ENCODE measurements at regions not wholly inside any gene's neighbourhood (a gene's known extent, or its start where the extent isn't known, plus 50 kb on each side); places are given as distances from the start of the nearest gene placed in this dataset.

- ATAC-seq (ENCODE audit: low read depth in 2 of 2) (no peak), DNase-seq (no peak)
- Histone ChIP-seq H3K4me3 (ENCODE audit: low read depth, low read length) (no peak overlapping the region), H3K4me1 (ENCODE audit: control insufficient read depth, insufficient read depth, low read length, poor library complexity, severe bottlenecking) (no peaks in the 10 kb centered on the region), H3K27me3 (ENCODE audit: control insufficient read depth, insufficient read depth, low read length) (peaks cover 1% of the 10 kb centered on the region), H3K36me3 (ENCODE audit: control insufficient read depth, insufficient read depth, low read length) (no peaks in the 10 kb centered on the region), H3K27ac (ENCODE audit: insufficient read depth, low read length, poor library complexity, severe bottlenecking) (no peak overlapping the region), H3K9me3 (ENCODE audit: control insufficient read depth in 2 of 2, low read length in 2 of 2) (no peaks in the 10 kb centered on the region)
- peaks cover 0 to 5% (median 2%) of the 10 kb centered on the region in 7 donors for H3K9me3 Mint-ChIP-seq
- no peaks in the 10 kb centered on the region for H3K4me1 Mint-ChIP-seq
- peaks cover 9% of the 10 kb centered on the region for H3K27me3 Mint-ChIP-seq
- H3K36me3 Mint-ChIP-seq: no peaks in the 10 kb centered on the region
- H3K4me3 Mint-ChIP-seq: no peak overlapping the region
- no peak overlapping the region for H3K27ac Mint-ChIP-seq
Observed at GRCh38 chr1:90488451-90488850, 228.7 kb downstream of the BARHL2 start.

DNA sequence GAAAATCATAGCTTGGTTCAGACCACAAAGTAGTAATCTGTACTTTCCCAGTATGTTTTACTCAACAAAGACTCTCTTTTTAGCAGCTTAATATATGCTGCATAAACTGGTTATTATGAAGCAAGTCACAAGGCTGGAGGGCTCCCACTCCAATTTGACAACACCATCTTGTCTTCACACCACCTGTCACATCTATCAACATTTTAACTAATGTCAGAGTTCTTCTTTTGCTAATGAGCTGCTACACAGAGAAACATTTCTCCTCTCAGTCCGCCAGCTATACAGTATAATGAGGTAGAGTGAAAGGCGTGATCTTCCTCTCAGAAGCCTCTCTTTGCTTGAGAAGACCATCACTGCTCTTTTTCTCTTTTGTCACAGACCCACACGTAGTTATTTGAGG is 230.1 kb downstream of the BARHL2 start:
- no peaks in the 10 kb centered on the region for H3K36me3 ChIP-seq (ENCODE audit: control insufficient read depth, insufficient read depth, low read length)
- H3K4me1 ChIP-seq (ENCODE audit: control insufficient read depth, insufficient read depth, low read length, poor library complexity, severe bottlenecking): no peaks in the 10 kb centered on the region
- Mint-ChIP-seq H3K4me1 (no peaks in the 10 kb centered on the region), H3K27ac (no peak overlapping the region), H3K4me3 (no peak overlapping the region), H3K36me3 (no peaks in the 10 kb centered on the region), H3K27me3 (peaks cover 4% of the 10 kb centered on the region), H3K9me3 (peaks cover 0 to 5% (median 0%) of the 10 kb centered on the region in 7 donors)
- no peak for DNase-seq
- no peak overlapping the region for H3K4me3 ChIP-seq (ENCODE audit: low read depth, low read length)
- ATAC-seq (ENCODE audit: low read depth in 2 of 2): no peak
- no peaks in the 10 kb centered on the region for H3K9me3 ChIP-seq (ENCODE audit: control insufficient read depth in 2 of 2, low read length in 2 of 2)
- H3K27me3 ChIP-seq (ENCODE audit: control insufficient read depth, insufficient read depth, low read length): no peaks in the 10 kb centered on the region
- no peak overlapping the region for H3K27ac ChIP-seq (ENCODE audit: insufficient read depth, low read length, poor library complexity, severe bottlenecking)

GRCh38 chr1:90486134-90486824 is 230.8 kb downstream of the BARHL2 start:
- DNase-seq (no peak), ATAC-seq (ENCODE audit: low read depth in 2 of 2) (no peak)
- no peaks in the 10 kb centered on the region for H3K4me1 ChIP-seq (ENCODE audit: control insufficient read depth, insufficient read depth, low read length, poor library complexity, severe bottlenecking)
- no peaks in the 10 kb centered on the region for H3K36me3 ChIP-seq (ENCODE audit: control insufficient read depth, insufficient read depth, low read length)
- Mint-ChIP-seq H3K27me3 (peaks cover 4% of the 10 kb centered on the region), H3K4me1 (no peaks in the 10 kb centered on the region), H3K27ac (no peak overlapping the region), H3K9me3 (peaks cover 0 to 5% (median 0%) of the 10 kb centered on the region in 7 donors), H3K4me3 (no peak overlapping the region), H3K36me3 (no peaks in the 10 kb centered on the region)
- no peaks in the 10 kb centered on the region for H3K9me3 ChIP-seq (ENCODE audit: control insufficient read depth in 2 of 2, low read length in 2 of 2)
- H3K27ac ChIP-seq (ENCODE audit: insufficient read depth, low read length, poor library complexity, severe bottlenecking): no peak overlapping the region
- H3K4me3 ChIP-seq (ENCODE audit: low read depth, low read length): no peak overlapping the region
- no peaks in the 10 kb centered on the region for H3K27me3 ChIP-seq (ENCODE audit: control insufficient read depth, insufficient read depth, low read length)

- no peaks in the 10 kb centered on the region for H3K9me3 ChIP-seq (ENCODE audit: control insufficient read depth in 2 of 2, low read length in 2 of 2)
- no peaks in the 10 kb centered on the region for H3K4me1 ChIP-seq (ENCODE audit: control insufficient read depth, insufficient read depth, low read length, poor library complexity, severe bottlenecking)
- no peak overlapping the region for H3K27ac ChIP-seq (ENCODE audit: insufficient read depth, low read length, poor library complexity, severe bottlenecking)
- no peaks in the 10 kb centered on the region for H3K4me1 Mint-ChIP-seq
- no peaks in the 10 kb centered on the region for H3K36me3 ChIP-seq (ENCODE audit: control insufficient read depth, insufficient read depth, low read length)
- H3K27me3 ChIP-seq (ENCODE audit: control insufficient read depth, insufficient read depth, low read length): no peaks in the 10 kb centered on the region
- peaks cover 4% of the 10 kb centered on the region for H3K27me3 Mint-ChIP-seq
- H3K4me3 Mint-ChIP-seq: no peak overlapping the region
- no peak for DNase-seq
- no peak overlapping the region for H3K4me3 ChIP-seq (ENCODE audit: low read depth, low read length)
- peaks cover 0 to 3% (median 0%) of the 10 kb centered on the region in 7 donors for H3K9me3 Mint-ChIP-seq
- no peaks in the 10 kb centered on the region for H3K36me3 Mint-ChIP-seq
- no peak for ATAC-seq (ENCODE audit: low read depth in 2 of 2)
- H3K27ac Mint-ChIP-seq: no peak overlapping the region
Observed at GRCh38 chr1:90480271-90480835, 236.7 kb downstream of the BARHL2 start.

DNA sequence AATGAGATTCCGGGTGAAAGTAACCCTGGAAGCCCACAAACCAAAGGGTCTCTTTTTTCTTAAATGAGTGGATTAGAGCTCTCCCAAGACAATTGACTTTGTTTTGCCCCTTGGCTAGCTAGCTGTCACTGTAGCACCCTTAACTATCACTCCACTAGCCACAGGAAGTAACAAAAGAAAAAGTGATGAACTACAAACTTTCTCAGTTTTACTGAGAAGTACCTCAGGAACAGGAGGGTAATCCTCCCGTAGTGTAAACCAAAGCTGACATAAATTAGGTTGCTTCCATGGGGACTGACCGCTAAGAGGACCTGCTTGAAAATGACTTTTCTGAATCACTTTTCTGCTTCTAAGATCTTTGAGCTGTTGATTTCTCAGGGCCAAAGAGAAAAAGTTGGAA is 240.1 kb downstream of the BARHL2 start:
- H3K9me3 Mint-ChIP-seq: no peaks in the 10 kb centered on the region
- no peak overlapping the region for H3K27ac ChIP-seq (ENCODE audit: insufficient read depth, low read length, poor library complexity, severe bottlenecking)
- H3K4me3 ChIP-seq (ENCODE audit: low read depth, low read length): no peak overlapping the region
- no peaks in the 10 kb centered on the region for H3K36me3 ChIP-seq (ENCODE audit: control insufficient read depth, insufficient read depth, low read length)
- H3K36me3 Mint-ChIP-seq: no peaks in the 10 kb centered on the region
- no peak overlapping the region for H3K27ac Mint-ChIP-seq
- DNase-seq: no peak
- H3K4me1 ChIP-seq (ENCODE audit: control insufficient read depth, insufficient read depth, low read length, poor library complexity, severe bottlenecking): no peaks in the 10 kb centered on the region
- no peaks in the 10 kb centered on the region for H3K27me3 Mint-ChIP-seq
- H3K4me1 Mint-ChIP-seq: no peaks in the 10 kb centered on the region
- no peaks in the 10 kb centered on the region for H3K9me3 ChIP-seq (ENCODE audit: control insufficient read depth in 2 of 2, low read length in 2 of 2)
- no peak overlapping the region for H3K4me3 Mint-ChIP-seq
- no peaks in the 10 kb centered on the region for H3K27me3 ChIP-seq (ENCODE audit: control insufficient read depth, insufficient read depth, low read length)
- ATAC-seq (ENCODE audit: low read depth in 2 of 2): no peak

DNA sequence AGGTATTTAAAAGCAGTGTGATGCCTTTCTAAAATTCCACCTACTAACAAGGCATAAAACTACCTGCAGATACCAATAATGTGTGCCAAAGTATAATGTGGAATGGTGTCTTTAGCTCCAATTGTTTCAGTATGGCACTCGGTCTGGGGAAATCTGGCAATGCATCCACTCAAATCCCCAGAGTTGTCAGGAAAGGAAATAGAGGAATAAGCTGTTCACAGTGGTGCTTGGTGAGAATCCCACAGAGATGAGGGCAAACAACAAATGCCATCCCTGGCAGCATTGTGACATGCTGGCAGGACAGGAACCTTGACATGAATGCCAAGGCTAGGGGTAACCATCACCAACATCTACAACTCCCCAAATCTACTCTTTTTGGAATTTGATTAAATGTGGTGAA is 240.7 kb downstream of the BARHL2 start:
- no peak for DNase-seq
- no peak overlapping the region for H3K4me3 Mint-ChIP-seq
- Histone ChIP-seq H3K9me3 (ENCODE audit: control insufficient read depth in 2 of 2, low read length in 2 of 2) (no peaks in the 10 kb centered on the region), H3K4me3 (ENCODE audit: low read depth, low read length) (no peak overlapping the region), H3K27me3 (ENCODE audit: control insufficient read depth, insufficient read depth, low read length) (no peaks in the 10 kb centered on the region), H3K27ac (ENCODE audit: insufficient read depth, low read length, poor library complexity, severe bottlenecking) (no peak overlapping the region), H3K4me1 (ENCODE audit: control insufficient read depth, insufficient read depth, low read length, poor library complexity, severe bottlenecking) (no peaks in the 10 kb centered on the region), H3K36me3 (ENCODE audit: control insufficient read depth, insufficient read depth, low read length) (no peaks in the 10 kb centered on the region)
- peaks cover 0 to 2% (median 0%) of the 10 kb centered on the region in 7 donors for H3K9me3 Mint-ChIP-seq
- no peak overlapping the region for H3K27ac Mint-ChIP-seq
- no peaks in the 10 kb centered on the region for H3K27me3 Mint-ChIP-seq
- H3K4me1 Mint-ChIP-seq: no peaks in the 10 kb centered on the region
- ATAC-seq (ENCODE audit: low read depth in 2 of 2): no peak
- H3K36me3 Mint-ChIP-seq: no peaks in the 10 kb centered on the region

DNA sequence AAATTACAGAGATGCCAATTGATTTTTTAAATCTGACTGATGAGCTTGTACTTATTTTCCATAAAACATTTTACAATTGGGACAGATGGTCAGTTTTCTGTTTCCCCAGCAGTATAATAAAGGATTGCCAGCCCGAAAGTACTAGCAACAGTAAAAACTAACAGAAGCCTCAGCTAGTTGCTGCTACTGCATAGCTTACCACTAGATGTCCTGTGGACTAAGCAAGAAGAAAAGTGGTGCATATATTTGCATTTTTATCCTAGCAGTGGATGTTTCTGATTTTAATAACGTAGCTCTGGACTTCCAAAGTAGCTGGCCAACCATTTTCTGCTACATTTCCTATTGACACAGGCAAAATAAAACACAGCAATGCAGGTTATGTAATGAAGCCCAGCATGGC is 241.5 kb downstream of the BARHL2 start:
- H3K27ac ChIP-seq (ENCODE audit: insufficient read depth, low read length, poor library complexity, severe bottlenecking): no peak overlapping the region
- no peak overlapping the region for H3K4me3 Mint-ChIP-seq
- no peaks in the 10 kb centered on the region for H3K27me3 ChIP-seq (ENCODE audit: control insufficient read depth, insufficient read depth, low read length)
- no peaks in the 10 kb centered on the region for H3K36me3 ChIP-seq (ENCODE audit: control insufficient read depth, insufficient read depth, low read length)
- H3K27me3 Mint-ChIP-seq: peaks cover 3% of the 10 kb centered on the region
- H3K4me3 ChIP-seq (ENCODE audit: low read depth, low read length): no peak overlapping the region
- H3K4me1 Mint-ChIP-seq: no peaks in the 10 kb centered on the region
- H3K4me1 ChIP-seq (ENCODE audit: control insufficient read depth, insufficient read depth, low read length, poor library complexity, severe bottlenecking): no peaks in the 10 kb centered on the region
- H3K9me3 Mint-ChIP-seq: peaks cover 0 to 2% (median 0%) of the 10 kb centered on the region in 7 donors
- no peaks in the 10 kb centered on the region for H3K9me3 ChIP-seq (ENCODE audit: control insufficient read depth in 2 of 2, low read length in 2 of 2)
- H3K36me3 Mint-ChIP-seq: no peaks in the 10 kb centered on the region
- H3K27ac Mint-ChIP-seq: no peak overlapping the region
- no peak for DNase-seq
- no peak for ATAC-seq (ENCODE audit: low read depth in 2 of 2)

DNA sequence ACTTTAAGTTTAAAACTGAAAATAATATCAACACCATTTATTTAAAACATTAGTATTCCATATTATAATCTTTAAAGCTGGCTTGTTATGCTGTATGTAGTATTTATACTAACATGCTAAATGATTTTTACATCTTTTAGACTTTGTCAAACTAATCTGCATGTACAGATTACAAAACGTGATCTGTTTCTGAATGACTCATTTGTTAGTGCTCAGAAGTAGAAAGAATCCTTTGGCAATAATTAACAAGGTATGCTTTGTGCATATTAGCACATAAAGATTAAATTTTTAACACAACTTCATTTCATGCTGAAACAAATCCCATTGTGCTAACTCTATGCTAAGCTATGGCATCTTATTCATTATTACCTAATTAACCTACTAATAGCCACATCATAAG is 242.4 kb downstream of the BARHL2 start:
- Histone ChIP-seq H3K4me3 (ENCODE audit: low read depth, low read length) (no peak overlapping the region), H3K9me3 (ENCODE audit: control insufficient read depth in 2 of 2, low read length in 2 of 2) (no peaks in the 10 kb centered on the region), H3K4me1 (ENCODE audit: control insufficient read depth, insufficient read depth, low read length, poor library complexity, severe bottlenecking) (no peaks in the 10 kb centered on the region), H3K27ac (ENCODE audit: insufficient read depth, low read length, poor library complexity, severe bottlenecking) (no peak overlapping the region), H3K27me3 (ENCODE audit: control insufficient read depth, insufficient read depth, low read length) (no peaks in the 10 kb centered on the region), H3K36me3 (ENCODE audit: control insufficient read depth, insufficient read depth, low read length) (no peaks in the 10 kb centered on the region)
- ATAC-seq (ENCODE audit: low read depth in 2 of 2) (no peak), DNase-seq (no peak)
- no peaks in the 10 kb centered on the region for H3K4me1 Mint-ChIP-seq
- no peak overlapping the region for H3K27ac Mint-ChIP-seq
- H3K36me3 Mint-ChIP-seq: no peaks in the 10 kb centered on the region
- H3K4me3 Mint-ChIP-seq: no peak overlapping the region
- peaks cover 0 to 2% (median 0%) of the 10 kb centered on the region in 7 donors for H3K9me3 Mint-ChIP-seq
- H3K27me3 Mint-ChIP-seq: peaks cover 5% of the 10 kb centered on the region
